Thymus (tissue), 11 donors: ENCODE measurements at regions not wholly inside any gene's neighbourhood (a gene's known extent, or its start where the extent isn't known, plus 50 kb on each side); places are given as distances from the start of the nearest gene placed in this dataset.
A peak's percentile ranks its signal among the peaks of the same experiment; 100 is the strongest.

Experiments
- DNase-seq, 9 donors: peaks; one replicate each; pipeline ENCODE4 v3.0.0-alpha.2; 2013; ENCODE audit warnings: low spot score in 9 of 9, low read depth in 6 of 9, missing footprints in 1 of 9
- H3K27ac ChIP-seq, 2 donors: one replicate each; pipeline ENCODE4 v1.5.1; 2013; ENCODE audit warnings: control low read depth in 1 of 2, low read depth in 1 of 2, low read length in 1 of 2, mild to moderate bottlenecking in 1 of 2, moderate library complexity in 1 of 2
- H3K27me3 ChIP-seq, 2 donors: one replicate each; pipeline ENCODE4 v1.5.1; 2013; ENCODE audit warnings: low read length in 1 of 2; ENCODE audit not compliant: control insufficient read depth in 2 of 2, insufficient read depth in 1 of 2
- H3K36me3 ChIP-seq, 2 donors: one replicate each; pipeline ENCODE4 v1.5.1; 2013; ENCODE audit warnings: low read length in 1 of 2, mild to moderate bottlenecking in 1 of 2, moderate library complexity in 1 of 2; ENCODE audit not compliant: control insufficient read depth in 2 of 2, insufficient read depth in 2 of 2
- H3K4me1 ChIP-seq, 2 donors: one replicate each; pipeline ENCODE4 v1.5.1; 2013; ENCODE audit warnings: low read length in 2 of 2; ENCODE audit not compliant: control insufficient read depth in 2 of 2, insufficient read depth in 2 of 2
- H3K4me3 ChIP-seq, 2 donors: one replicate each; pipeline ENCODE4 v1.5.1; 2013; ENCODE audit warnings: low read length in 2 of 2, control low read depth in 1 of 2, mild to moderate bottlenecking in 1 of 2
- H3K9me3 ChIP-seq, 2 donors: one replicate each; pipeline ENCODE4 v1.5.1; 2013; ENCODE audit warnings: low read length in 1 of 2, mild to moderate bottlenecking in 1 of 2; ENCODE audit not compliant: control insufficient read depth in 2 of 2, insufficient read depth in 1 of 2
- WGBS: extraction: QIAGEN DNeasy Blood & Tissue Kit; methylation state at CpG from one replicate; pipeline ENCODE4 v1.1.7; 2013; 5-methylcytosine and 5-hydroxymethylcytosine counted together
- donor health status: healthy.

DNA sequence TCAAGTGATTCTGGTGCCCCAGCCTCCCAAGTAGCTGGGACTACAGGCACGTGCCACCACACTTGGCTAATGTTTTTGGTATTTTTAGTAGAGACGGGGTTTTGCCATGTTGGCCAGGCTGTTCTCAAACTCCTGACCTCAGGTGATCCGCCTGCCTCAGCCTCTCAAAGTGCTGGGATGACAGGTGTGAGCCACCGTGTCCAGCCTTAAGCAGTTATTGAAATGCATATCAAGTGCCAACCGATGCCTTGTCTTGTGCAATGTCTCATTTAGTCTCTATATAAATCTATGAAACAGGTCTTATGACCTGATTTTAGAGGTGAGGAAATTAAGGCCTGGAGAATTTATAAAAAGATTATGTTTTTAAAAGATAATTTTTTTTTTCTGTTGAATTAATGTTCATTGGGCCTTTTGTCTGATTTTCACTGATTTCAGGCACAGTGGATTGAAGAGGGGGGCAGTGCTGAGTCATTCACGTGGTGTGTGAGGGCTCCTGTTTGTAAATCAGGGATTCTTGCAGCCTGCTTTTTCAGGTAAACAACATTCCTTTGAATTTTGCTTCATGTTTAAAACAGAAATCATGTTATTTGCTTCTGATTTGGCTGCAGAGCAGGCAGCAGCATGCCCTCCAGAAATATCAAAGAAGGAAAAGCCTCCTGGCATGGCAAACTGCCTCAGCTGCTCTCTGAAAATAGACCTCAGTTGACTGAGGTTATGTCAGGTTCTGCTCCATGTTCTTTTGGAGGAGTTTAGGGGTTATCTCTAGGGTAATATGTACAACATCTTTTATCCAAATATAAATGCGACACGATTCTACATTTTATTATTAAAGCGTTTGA, 407.0 kb upstream of the RGMA start:
- Histone ChIP-seq H3K27me3 (no peaks in the 10 kb centered on the region), H3K4me3 (no peak overlapping the region), H3K36me3 (no peaks in the 10 kb centered on the region), H3K9me3 (no peaks in the 10 kb centered on the region), H3K27ac (peak overlapping the region in 1 of 2 donors; percentile 18), H3K4me1 (no peaks in the 10 kb centered on the region)
- DNase-seq, result no peak
- WGBS, result 82% methylated on average over 9 of the region's 9 CpGs

DNA sequence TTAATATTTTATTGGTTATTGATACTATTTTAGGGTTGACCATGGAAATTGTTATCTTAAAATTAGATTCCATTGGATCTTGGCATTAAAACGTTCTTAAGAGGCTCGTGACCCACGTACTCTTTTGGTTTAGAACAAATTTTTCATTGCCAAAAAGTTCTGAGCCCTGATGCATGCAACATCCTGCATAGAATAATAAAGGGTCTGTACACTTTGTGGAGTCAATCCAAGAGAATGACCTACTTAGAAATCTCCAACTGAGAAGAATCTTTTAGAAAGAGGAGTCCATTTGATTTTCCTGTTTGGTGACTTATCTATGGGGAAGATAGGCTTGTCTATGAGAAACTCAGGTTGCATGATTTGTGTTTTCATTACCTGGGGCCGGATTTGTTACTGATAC, 404.2 kb upstream of the RGMA start:
- Histone ChIP-seq H3K27me3 (no peaks in the 10 kb centered on the region), H3K27ac (no peak overlapping the region), H3K4me3 (no peak overlapping the region), H3K9me3 (no peaks in the 10 kb centered on the region), H3K4me1 (no peaks in the 10 kb centered on the region), H3K36me3 (no peaks in the 10 kb centered on the region)
- no peak for DNase-seq
- 90% methylated on average over 4 of the region's 4 CpGs for whole genome bisulfite sequencing

GRCh38 chr15:93491291-93491690, 402.3 kb upstream of the RGMA start:
- Histone ChIP-seq H3K4me1 (no peaks in the 10 kb centered on the region), H3K36me3 (no peaks in the 10 kb centered on the region), H3K4me3 (no peak overlapping the region), H3K9me3 (no peaks in the 10 kb centered on the region), H3K27ac (no peak overlapping the region), H3K27me3 (no peaks in the 10 kb centered on the region)
- DNase-seq, result no peak
- WGBS, result 95% methylated on average over 8 of the region's 8 CpGs

DNA sequence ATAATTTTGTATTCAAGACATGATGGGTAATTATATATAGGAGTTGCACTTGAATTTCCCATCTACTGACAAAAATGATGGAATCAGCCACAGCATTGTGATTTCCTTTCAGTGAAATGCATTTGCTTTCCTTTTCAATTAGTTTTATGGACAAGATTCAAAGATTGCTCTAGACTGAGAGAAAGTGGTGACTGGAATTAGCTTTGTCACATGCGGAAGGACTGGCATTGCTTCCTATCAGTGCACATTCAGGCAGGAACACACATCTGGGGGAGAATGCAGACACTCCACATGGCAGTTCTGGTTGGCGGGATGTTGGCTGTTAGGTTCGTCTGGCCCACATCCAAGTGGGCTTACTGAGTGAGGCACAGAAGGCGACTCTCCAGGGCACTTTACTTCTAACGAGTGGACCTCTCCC, 399.3 kb upstream of the RGMA start:
- no peaks in the 10 kb centered on the region for H3K9me3 ChIP-seq
- H3K36me3 ChIP-seq, result no peaks in the 10 kb centered on the region
- no peak for DNase-seq
- 95% methylated on average over 5 of the region's 5 CpGs for WGBS
- H3K4me1 ChIP-seq, result no peaks in the 10 kb centered on the region
- no peak overlapping the region for H3K4me3 ChIP-seq
- H3K27ac ChIP-seq, result no peak overlapping the region
- no peaks in the 10 kb centered on the region for H3K27me3 ChIP-seq

GRCh38 chr15:93486407-93487117, 397.6 kb upstream of the RGMA start:
- Histone ChIP-seq H3K4me1 (no peaks in the 10 kb centered on the region), H3K27ac (peak overlapping the region; percentile 30 to 74), H3K27me3 (no peaks in the 10 kb centered on the region), H3K36me3 (no peaks in the 10 kb centered on the region), H3K4me3 (no peak overlapping the region), H3K9me3 (no peaks in the 10 kb centered on the region)
- no peak for DNase-seq
- 95% methylated on average over 13 of the region's 13 CpGs for WGBS

GRCh38 chr15:93485438-93486327, 396.7 kb upstream of the RGMA start:
- WGBS, result 91% methylated on average over 11 of the region's 11 CpGs

GRCh38 chr15:93483923-93484322, 394.9 kb upstream of the RGMA start:
- H3K27ac ChIP-seq, result no peak overlapping the region
- H3K36me3 ChIP-seq, result no peaks in the 10 kb centered on the region
- no peaks in the 10 kb centered on the region for H3K9me3 ChIP-seq
- no peak overlapping the region for H3K4me3 ChIP-seq
- 81% methylated on average over 4 of the region's 4 CpGs for WGBS
- H3K4me1 ChIP-seq, result no peaks in the 10 kb centered on the region
- H3K27me3 ChIP-seq, result no peaks in the 10 kb centered on the region
- no peak for DNase-seq

More at GRCh38 chr15:93485438-93486327, 396.7 kb upstream of the RGMA start:
- H3K4me1 ChIP-seq, result no peaks in the 10 kb centered on the region
- DNase-seq, result peak in 1 of 9 donors; percentile 10
- H3K36me3 ChIP-seq, result no peaks in the 10 kb centered on the region
- peak overlapping the region; percentile 30 to 48 for H3K27ac ChIP-seq
- no peak overlapping the region for H3K4me3 ChIP-seq
- no peaks in the 10 kb centered on the region for H3K9me3 ChIP-seq
- no peaks in the 10 kb centered on the region for H3K27me3 ChIP-seq

GRCh38 chr15:93482731-93483130, 393.7 kb upstream of the RGMA start:
- H3K27me3 ChIP-seq, result no peaks in the 10 kb centered on the region
- H3K4me3 ChIP-seq, result no peak overlapping the region
- H3K27ac ChIP-seq, result no peak overlapping the region
- 89% methylated on average over 6 of the region's 6 CpGs for WGBS
- no peaks in the 10 kb centered on the region for H3K36me3 ChIP-seq
- no peak for DNase-seq
- H3K4me1 ChIP-seq, result no peaks in the 10 kb centered on the region
- no peaks in the 10 kb centered on the region for H3K9me3 ChIP-seq
